HCT116 (cell line): ENCODE measurements at regions not wholly inside any gene's neighbourhood (a gene's known extent, or its start where the extent isn't known, plus 50 kb on each side); places are given as distances from the start of the nearest gene placed in this dataset.

ENCODE experiments used
- CBX3 ChIP-seq: IDR thresholded peaks from 2 replicates; pipeline ENCODE4 v1.6.1; 2012; ENCODE audit warnings: low read depth
- CTCF ChIP-seq, 3 experiments: fragments of 200-600 bp in 1 of 3; sonication (generic) in 1 of 3; IDR thresholded peaks in 2 of 3; conservative IDR thresholded peaks in 1 of 3; 2 replicates each; pipeline ENCODE4 v1.5.1; 2012 to 2017; ENCODE audit warnings: low read depth in 2 of 3, low read length in 2 of 3, antibody characterized with exemption in 1 of 3, borderline replicate concordance in 1 of 3, control low read depth in 1 of 3, mild to moderate bottlenecking in 1 of 3, mixed read lengths in 1 of 3, mixed run types in 1 of 3, moderate library complexity in 1 of 3; ENCODE audit not compliant: insufficient read depth in 1 of 3
- POLR2A ChIP-seq: IDR thresholded peaks from 2 replicates; pipeline ENCODE4 v1.7.0; 2011; ENCODE audit warnings: borderline replicate concordance; ENCODE audit not compliant: insufficient read depth, insufficient read length; ENCODE audit errors: extremely low read depth
- RAD21 ChIP-seq: IDR thresholded peaks from 2 replicates; pipeline ENCODE4 v1.6.1; 2012; ENCODE audit warnings: low read depth, mild to moderate bottlenecking

GRCh38 chr9:20269620-20270019 lies 352.7 kb downstream of the MLLT3 start:
- TF ChIP-seq POLR2A, result no peak
- TF ChIP-seq CTCF (IDR thresholded peaks at IDR 0.05 in 2 of 3, conservative IDR thresholded peaks at IDR 0.05 in 1 of 3; ENCODE audit: borderline replicate concordance in 1 of 3, insufficient read depth in 1 of 3, low read depth in 2 of 3, low read length in 2 of 3), result no peak
- no peak for TF ChIP-seq RAD21
- TF ChIP-seq CBX3, result no peak
